IPS-18a (cell line): ENCODE measurements at regions not wholly inside any gene's neighbourhood (a gene's known extent, or its start where the extent isn't known, plus 50 kb on each side); places are given as distances from the start of the nearest gene placed in this dataset.
"Not testable (repeated sequence)": the region's sequence is repeated elsewhere in the genome, so short reads cannot be mapped to it uniquely, and the experiment has no call there.

Source experiments
- H3K27ac ChIP-seq: one replicate; pipeline ENCODE4 v1.5.1; 2013; ENCODE audit warnings: low read length
- H3K27me3 ChIP-seq: one replicate; pipeline ENCODE4 v1.6.1; 2013; ENCODE audit warnings: mild to moderate bottlenecking, low read length; ENCODE audit not compliant: control insufficient read depth, insufficient read depth
- H3K36me3 ChIP-seq: one replicate; pipeline ENCODE4 v1.6.1; 2013; ENCODE audit warnings: low read depth, low read length; ENCODE audit not compliant: control insufficient read depth
- H3K4me1 ChIP-seq: one replicate; pipeline ENCODE4 v1.6.1; 2013; ENCODE audit warnings: low read depth, low read length; ENCODE audit not compliant: control insufficient read depth
- H3K4me3 ChIP-seq: one replicate; pipeline ENCODE4 v1.5.1; 2013; ENCODE audit warnings: low read length
- H3K9ac ChIP-seq: one replicate; pipeline ENCODE4 v1.6.1; 2013; ENCODE audit warnings: mild to moderate bottlenecking, low read length, moderate library complexity
- H3K9me3 ChIP-seq: one replicate; pipeline ENCODE4 v1.6.1; 2013; ENCODE audit warnings: low read depth, low read length; ENCODE audit not compliant: control insufficient read depth

DNA sequence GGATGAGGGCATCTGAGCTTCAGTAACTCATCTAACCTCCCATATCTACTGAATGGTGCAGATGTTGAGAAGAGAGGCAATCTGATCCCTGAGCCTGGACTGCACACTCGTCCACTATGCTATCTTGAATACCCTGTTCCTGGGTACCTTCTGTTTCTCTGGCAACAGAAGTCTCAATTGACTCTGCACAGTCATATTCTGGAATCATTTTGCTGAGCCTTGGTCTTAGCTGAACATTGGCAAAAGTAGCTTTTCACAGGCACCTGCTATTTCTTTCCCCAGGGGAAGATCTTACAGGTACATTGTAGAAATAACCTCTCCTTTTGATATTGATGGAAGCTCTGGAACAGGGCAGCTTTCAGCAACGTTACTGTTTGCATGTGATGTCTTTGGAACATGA lies 161.5 kb upstream of the GPR101 start:
- no peaks in the 10 kb centered on the region for H3K4me1 ChIP-seq
- no peaks in the 10 kb centered on the region for H3K27me3 ChIP-seq
- H3K36me3 ChIP-seq: no peaks in the 10 kb centered on the region
- no peak overlapping the region for H3K4me3 ChIP-seq
- H3K9ac ChIP-seq: no peak overlapping the region
- H3K9me3 ChIP-seq: peaks cover 11% of the 10 kb centered on the region
- H3K27ac ChIP-seq: no peak overlapping the region

GRCh38 chrX:137194164-137194563 lies 160.4 kb upstream of the GPR101 start:
- no peak overlapping the region for H3K9ac ChIP-seq
- no peak overlapping the region for H3K4me3 ChIP-seq
- no peaks in the 10 kb centered on the region for H3K27me3 ChIP-seq
- H3K27ac ChIP-seq: no peak overlapping the region
- H3K4me1 ChIP-seq: no peaks in the 10 kb centered on the region
- H3K9me3 ChIP-seq: peaks cover 15% of the 10 kb centered on the region
- H3K36me3 ChIP-seq: no peaks in the 10 kb centered on the region

DNA sequence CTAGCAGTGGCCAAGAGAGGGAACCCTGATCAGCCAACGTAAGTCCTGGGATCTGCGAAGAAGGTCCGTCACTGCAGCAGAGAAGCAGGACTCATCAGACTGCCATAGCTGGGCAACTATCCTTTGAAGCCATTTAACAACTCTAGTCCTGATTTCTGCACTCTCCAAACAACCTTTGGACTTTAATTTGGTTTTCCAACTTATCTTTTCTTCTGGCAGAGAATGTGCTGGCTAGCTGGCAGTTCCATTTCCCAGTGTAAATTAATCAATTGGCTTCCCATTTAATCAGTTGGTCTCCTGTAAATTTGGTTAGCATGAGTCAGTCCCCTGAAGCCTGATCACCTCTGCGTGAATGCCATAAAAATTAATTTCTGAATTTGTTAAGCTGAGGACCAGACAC lies 153.7 kb upstream of the GPR101 start:
- Histone ChIP-seq H3K27ac (no peak overlapping the region), H3K4me3 (no peak overlapping the region), H3K4me1 (no peaks in the 10 kb centered on the region), H3K9ac (no peak overlapping the region), H3K27me3 (no peaks in the 10 kb centered on the region), H3K36me3 (no peaks in the 10 kb centered on the region), H3K9me3 (peaks cover 34% of the 10 kb centered on the region)

DNA sequence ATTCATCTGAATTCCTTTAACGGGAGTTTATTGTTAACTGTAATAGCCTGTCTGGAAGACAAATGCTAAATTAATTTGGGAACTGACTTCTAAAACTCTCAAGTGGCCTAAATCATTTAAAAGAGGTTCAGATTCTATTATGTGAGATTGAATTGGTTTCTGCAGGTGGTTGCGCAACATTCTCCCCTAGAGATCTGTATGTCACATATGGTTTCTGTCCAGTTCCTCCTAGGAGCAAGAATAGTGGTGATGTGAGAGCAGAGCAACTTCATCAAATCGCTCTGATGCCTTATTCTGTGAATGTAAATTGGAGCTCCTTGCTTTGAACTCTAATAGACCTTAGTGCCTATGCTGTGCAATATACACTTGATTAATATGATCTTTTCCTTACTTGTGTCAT lies 144.6 kb upstream of the GPR101 start:
- H3K4me1 ChIP-seq: no peaks in the 10 kb centered on the region
- no peaks in the 10 kb centered on the region for H3K27me3 ChIP-seq
- peaks cover 9% of the 10 kb centered on the region for H3K9me3 ChIP-seq
- H3K36me3 ChIP-seq: no peaks in the 10 kb centered on the region
- H3K9ac ChIP-seq: no peak overlapping the region
- no peak overlapping the region for H3K27ac ChIP-seq
- H3K4me3 ChIP-seq: no peak overlapping the region

- H3K27me3 ChIP-seq: no peaks in the 10 kb centered on the region
- no peaks in the 10 kb centered on the region for H3K36me3 ChIP-seq
These were observed 138.6 kb upstream of the GPR101 start for GRCh38 chrX:137172317-137172948.

GRCh38 chrX:137171626-137172025 lies 137.8 kb upstream of the GPR101 start:
- Histone ChIP-seq H3K4me3 (no peak overlapping the region), H3K27ac (no peak overlapping the region), H3K4me1 (no peaks in the 10 kb centered on the region), H3K27me3 (no peaks in the 10 kb centered on the region), H3K36me3 (no peaks in the 10 kb centered on the region), H3K9ac (no peak overlapping the region), H3K9me3 (no peaks in the 10 kb centered on the region)

More at GRCh38 chrX:137172317-137172948, 138.6 kb upstream of the GPR101 start:
- H3K9me3 ChIP-seq: no peaks in the 10 kb centered on the region
- no peak overlapping the region for H3K4me3 ChIP-seq
- H3K9ac ChIP-seq: no peak overlapping the region
- no peak overlapping the region for H3K27ac ChIP-seq
- no peaks in the 10 kb centered on the region for H3K4me1 ChIP-seq

- no peaks in the 10 kb centered on the region for H3K36me3 ChIP-seq
- H3K27ac ChIP-seq: no peak overlapping the region
- no peaks in the 10 kb centered on the region for H3K27me3 ChIP-seq
- H3K4me1 ChIP-seq: no peaks in the 10 kb centered on the region
- H3K4me3 ChIP-seq: no peak overlapping the region
- H3K9me3 ChIP-seq: no peaks in the 10 kb centered on the region
- no peak overlapping the region for H3K9ac ChIP-seq
These were observed 132.8 kb upstream of the GPR101 start for GRCh38 chrX:137166591-137166990.

GRCh38 chrX:137164329-137164728 lies 130.5 kb upstream of the GPR101 start:
- H3K4me3 ChIP-seq: no peak overlapping the region
- peaks cover 10% of the 10 kb centered on the region for H3K9me3 ChIP-seq
- H3K27me3 ChIP-seq: no peaks in the 10 kb centered on the region
- H3K27ac ChIP-seq: no peak overlapping the region
- H3K9ac ChIP-seq: no peak overlapping the region
- H3K4me1 ChIP-seq: no peaks in the 10 kb centered on the region
- H3K36me3 ChIP-seq: no peaks in the 10 kb centered on the region

DNA sequence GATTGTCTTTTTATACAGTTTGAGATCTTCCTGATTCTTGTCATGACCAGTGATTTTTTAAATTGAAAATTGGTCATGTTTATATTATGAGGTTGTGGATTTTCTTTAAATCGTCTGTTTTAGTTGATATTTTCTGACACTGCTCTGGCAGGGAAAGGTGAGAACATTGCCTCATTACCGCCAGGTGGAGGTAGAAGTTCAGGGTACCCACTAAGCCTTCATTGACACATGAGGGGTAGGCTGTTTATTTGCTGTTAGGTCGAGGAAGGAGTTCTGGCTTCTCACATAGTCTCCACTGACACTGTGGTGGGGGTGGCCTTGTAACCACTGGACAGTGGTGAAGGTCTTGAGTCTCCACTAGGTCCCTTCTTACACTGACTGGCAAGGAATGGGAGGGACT lies 117.6 kb upstream of the GPR101 start:
- Histone ChIP-seq H3K36me3 (no peaks in the 10 kb centered on the region), H3K27ac (no peak overlapping the region)

DNA sequence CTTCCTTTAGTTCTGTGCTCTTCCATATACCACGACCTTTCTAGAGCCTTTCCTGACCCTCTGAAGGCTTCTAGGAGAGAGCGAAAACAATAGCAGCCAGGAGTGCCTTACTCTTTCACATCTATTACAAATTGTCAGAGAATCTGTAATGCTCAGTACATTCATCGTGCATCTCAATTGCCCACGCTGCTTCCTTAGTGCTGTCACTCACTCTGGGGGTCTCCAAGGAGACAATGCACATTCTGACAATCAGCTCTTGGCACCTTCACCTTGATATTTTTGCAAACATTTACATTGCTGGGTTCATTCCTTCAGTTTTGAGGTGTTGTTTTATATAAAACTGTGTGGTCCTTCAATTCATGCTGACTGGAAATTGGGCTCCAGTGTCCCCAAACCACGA lies 110.1 kb upstream of the GPR101 start:
- Histone ChIP-seq H3K9ac (no peak overlapping the region), H3K27me3 (no peaks in the 10 kb centered on the region), H3K4me3 (no peak overlapping the region), H3K9me3 (peaks cover 10% of the 10 kb centered on the region), H3K27ac (no peak overlapping the region), H3K4me1 (no peaks in the 10 kb centered on the region), H3K36me3 (no peaks in the 10 kb centered on the region)

More for the DNA sequence above, 117.6 kb upstream of the GPR101 start:
- Histone ChIP-seq H3K4me1 (no peaks in the 10 kb centered on the region), H3K4me3 (no peak overlapping the region), H3K9ac (no peak overlapping the region), H3K9me3 (peaks cover 5% of the 10 kb centered on the region), H3K27me3 (no peaks in the 10 kb centered on the region)

DNA sequence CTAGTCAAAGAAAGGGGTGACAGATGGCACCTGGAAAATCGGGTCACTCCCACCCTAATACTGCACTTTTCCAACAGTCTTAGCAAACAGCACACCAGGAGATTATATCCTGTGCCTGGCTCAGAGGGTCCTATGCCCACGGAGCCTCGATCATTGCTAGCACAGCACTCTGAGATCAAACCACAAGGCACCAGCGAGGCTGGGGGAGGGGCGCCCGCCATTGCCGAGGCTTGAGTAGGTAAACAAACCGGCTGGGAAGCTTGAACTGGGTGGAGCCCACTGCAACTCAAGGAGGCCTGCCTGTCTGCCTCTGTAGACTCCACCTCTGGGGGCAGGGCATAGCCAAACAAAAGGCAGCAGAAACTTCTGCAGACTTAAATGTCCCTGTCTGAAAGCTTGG lies 88.9 kb upstream of the GPR101 start:
- not testable (repeated sequence) for H3K9me3 ChIP-seq, H3K4me1 ChIP-seq, H3K36me3 ChIP-seq, H3K27ac ChIP-seq, H3K4me3 ChIP-seq, H3K9ac ChIP-seq, H3K27me3 ChIP-seq

DNA sequence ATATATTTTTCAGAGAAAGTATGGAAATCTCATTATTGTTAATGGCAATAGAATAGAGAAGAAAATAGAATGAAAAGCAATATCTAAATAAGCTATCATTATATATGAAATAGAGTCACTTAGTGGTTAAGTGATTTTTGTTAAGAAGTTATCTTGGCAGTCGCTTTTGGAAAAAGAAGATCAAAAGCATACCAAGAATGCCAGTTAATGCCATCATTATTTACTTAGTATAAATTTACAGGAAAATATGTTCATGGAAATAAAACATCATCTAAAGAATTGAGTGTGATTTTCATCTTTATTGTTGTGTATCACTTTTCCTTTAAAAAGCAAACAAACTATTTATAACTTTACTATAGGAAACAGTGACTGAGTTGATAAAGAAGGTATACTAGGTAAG lies 85.3 kb upstream of the GPR101 start:
- no peak overlapping the region for H3K27ac ChIP-seq

More for the DNA sequence above, 85.3 kb upstream of the GPR101 start:
- peaks cover 13% of the 10 kb centered on the region for H3K9me3 ChIP-seq
- no peaks in the 10 kb centered on the region for H3K4me1 ChIP-seq
- H3K4me3 ChIP-seq: no peak overlapping the region
- H3K9ac ChIP-seq: no peak overlapping the region
- no peaks in the 10 kb centered on the region for H3K27me3 ChIP-seq
- H3K36me3 ChIP-seq: no peaks in the 10 kb centered on the region
